Brain microvascular endothelial cell (primary cell): ENCODE measurements at regions not wholly inside any gene's neighbourhood (a gene's known extent, or its start where the extent isn't known, plus 50 kb on each side); places are given as distances from the start of the nearest gene placed in this dataset.
"Not testable (repeated sequence)": the region's sequence is repeated elsewhere in the genome, so short reads cannot be mapped to it uniquely, and the experiment has no call there.

ENCODE experiments used
- DNase-seq: peaks from one replicate; pipeline ENCODE4 v3.0.0-alpha.2; 2020
- H3K27ac ChIP-seq: fragments of 250-450 bp; sonication (Bioruptor Pico); 2 replicates; pipeline ENCODE4 v1.5.1; 2020; ENCODE audit warnings: mild to moderate bottlenecking, moderate library complexity
- H3K27me3 ChIP-seq: fragments of 250-450 bp; sonication (Bioruptor Pico); replicated peaks from 2 replicates; pipeline ENCODE4 v1.5.1; 2020; ENCODE audit warnings: mild to moderate bottlenecking
- H3K36me3 ChIP-seq: fragments of 250-450 bp; sonication (Bioruptor Pico); replicated peaks from 2 replicates; pipeline ENCODE4 v1.5.1; 2020; ENCODE audit warnings: mild to moderate bottlenecking
- H3K4me3 ChIP-seq: 2 replicates; pipeline ENCODE4 v1.5.1; 2011; ENCODE audit warnings: low read depth, mild to moderate bottlenecking, control low read depth, low read length, moderate library complexity
- in situ Hi-C: cut with HindIII; loops from 2 replicates; pipeline ENCODE4 v1.10.0; 2017; ENCODE audit warnings: low sequenced_read_pairs, low pct_ligation_motif_present
- TF ChIP-seq, protein P1 (sequence below): IDR thresholded peaks from 2 replicates; pipeline ENCODE4 v1.5.1; 2011; ENCODE audit warnings: low read depth, mild to moderate bottlenecking, moderate library complexity, low read length, control low read depth, inconsistent platforms; ENCODE audit errors: missing control alignments

DNA sequence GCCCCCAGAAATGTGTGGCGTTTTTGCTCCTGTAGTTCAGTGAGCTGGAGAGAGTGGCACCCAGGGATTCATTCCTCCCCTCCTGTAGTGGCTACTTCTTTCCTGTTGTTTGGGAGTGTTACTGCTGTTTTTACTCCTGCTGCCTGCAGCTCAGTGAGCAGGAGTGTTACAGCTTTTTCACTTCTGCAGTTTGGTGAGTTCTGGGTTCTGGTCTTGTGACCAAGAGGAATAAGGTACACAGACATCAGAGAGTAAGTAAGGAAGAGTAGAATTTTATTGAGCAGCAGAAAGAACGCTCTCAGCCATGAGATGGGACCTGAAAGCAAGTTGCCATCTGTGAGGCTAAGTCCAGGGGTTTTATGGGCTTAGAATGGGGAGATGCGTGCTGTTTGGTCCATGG lies 966.3 kb upstream of the CITED2 start:
- Histone ChIP-seq H3K27me3 (no peaks in the 10 kb centered on the region), H3K36me3 (no peaks in the 10 kb centered on the region), H3K4me3 (no peak overlapping the region), H3K27ac (no peak overlapping the region)
- DNase-seq, result no peak
- TF ChIP-seq, protein P1, sequence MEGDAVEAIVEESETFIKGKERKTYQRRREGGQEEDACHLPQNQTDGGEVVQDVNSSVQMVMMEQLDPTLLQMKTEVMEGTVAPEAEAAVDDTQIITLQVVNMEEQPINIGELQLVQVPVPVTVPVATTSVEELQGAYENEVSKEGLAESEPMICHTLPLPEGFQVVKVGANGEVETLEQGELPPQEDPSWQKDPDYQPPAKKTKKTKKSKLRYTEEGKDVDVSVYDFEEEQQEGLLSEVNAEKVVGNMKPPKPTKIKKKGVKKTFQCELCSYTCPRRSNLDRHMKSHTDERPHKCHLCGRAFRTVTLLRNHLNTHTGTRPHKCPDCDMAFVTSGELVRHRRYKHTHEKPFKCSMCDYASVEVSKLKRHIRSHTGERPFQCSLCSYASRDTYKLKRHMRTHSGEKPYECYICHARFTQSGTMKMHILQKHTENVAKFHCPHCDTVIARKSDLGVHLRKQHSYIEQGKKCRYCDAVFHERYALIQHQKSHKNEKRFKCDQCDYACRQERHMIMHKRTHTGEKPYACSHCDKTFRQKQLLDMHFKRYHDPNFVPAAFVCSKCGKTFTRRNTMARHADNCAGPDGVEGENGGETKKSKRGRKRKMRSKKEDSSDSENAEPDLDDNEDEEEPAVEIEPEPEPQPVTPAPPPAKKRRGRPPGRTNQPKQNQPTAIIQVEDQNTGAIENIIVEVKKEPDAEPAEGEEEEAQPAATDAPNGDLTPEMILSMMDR, result no peak
- in situ Hi-C loops, result no loop called here

DNA sequence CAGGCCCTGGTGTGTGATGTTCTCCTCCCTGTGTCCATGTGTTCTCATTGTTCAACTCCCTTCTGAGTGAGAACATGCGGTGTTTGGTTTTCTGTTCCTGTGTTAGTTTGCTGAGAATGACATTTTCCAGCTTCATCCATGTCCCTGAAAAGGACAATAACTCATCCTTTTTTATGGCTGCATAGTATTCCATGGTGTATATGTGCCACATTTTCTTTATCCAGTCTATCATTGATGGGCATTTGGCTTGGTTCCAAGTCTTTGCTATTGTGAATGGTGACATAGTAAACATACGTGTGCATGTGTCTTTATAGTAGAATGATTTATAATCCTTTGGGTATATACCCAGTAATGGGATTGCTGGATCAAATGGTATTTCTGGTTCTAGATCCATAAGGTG lies 964.6 kb upstream of the CITED2 start:
- H3K27me3 ChIP-seq, result not testable (repeated sequence)

DNA sequence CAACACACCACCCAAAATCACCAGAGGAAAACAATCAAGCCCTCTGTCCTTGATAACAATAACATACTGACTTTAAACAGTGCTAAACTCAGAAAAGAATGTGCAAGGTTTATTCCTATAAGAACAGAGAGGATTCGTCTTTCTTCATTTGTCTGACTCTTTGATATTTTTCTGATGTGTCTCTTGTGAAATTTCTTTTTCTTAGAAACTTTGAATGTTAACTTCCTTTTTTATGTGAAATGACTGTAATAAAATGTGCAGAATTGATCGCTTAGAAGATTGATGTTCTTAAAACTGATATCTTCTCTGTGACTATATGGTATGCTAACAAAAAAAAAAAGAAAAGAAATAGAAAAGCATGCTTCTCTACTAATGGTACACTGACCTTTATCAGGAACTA lies 947.4 kb upstream of the CITED2 start:
- in situ Hi-C loops, result no loop called here
- H3K4me3 ChIP-seq, result no peak overlapping the region
- no peak overlapping the region for H3K27ac ChIP-seq
- H3K36me3 ChIP-seq, result no peaks in the 10 kb centered on the region
- no peak for DNase-seq
- TF ChIP-seq, protein P1, result no peak
- no peaks in the 10 kb centered on the region for H3K27me3 ChIP-seq

More for the DNA sequence above, 964.6 kb upstream of the CITED2 start:
- H3K27ac ChIP-seq, H3K36me3 ChIP-seq, in situ Hi-C loops, DNase-seq, H3K4me3 ChIP-seq: not testable (repeated sequence)

DNA sequence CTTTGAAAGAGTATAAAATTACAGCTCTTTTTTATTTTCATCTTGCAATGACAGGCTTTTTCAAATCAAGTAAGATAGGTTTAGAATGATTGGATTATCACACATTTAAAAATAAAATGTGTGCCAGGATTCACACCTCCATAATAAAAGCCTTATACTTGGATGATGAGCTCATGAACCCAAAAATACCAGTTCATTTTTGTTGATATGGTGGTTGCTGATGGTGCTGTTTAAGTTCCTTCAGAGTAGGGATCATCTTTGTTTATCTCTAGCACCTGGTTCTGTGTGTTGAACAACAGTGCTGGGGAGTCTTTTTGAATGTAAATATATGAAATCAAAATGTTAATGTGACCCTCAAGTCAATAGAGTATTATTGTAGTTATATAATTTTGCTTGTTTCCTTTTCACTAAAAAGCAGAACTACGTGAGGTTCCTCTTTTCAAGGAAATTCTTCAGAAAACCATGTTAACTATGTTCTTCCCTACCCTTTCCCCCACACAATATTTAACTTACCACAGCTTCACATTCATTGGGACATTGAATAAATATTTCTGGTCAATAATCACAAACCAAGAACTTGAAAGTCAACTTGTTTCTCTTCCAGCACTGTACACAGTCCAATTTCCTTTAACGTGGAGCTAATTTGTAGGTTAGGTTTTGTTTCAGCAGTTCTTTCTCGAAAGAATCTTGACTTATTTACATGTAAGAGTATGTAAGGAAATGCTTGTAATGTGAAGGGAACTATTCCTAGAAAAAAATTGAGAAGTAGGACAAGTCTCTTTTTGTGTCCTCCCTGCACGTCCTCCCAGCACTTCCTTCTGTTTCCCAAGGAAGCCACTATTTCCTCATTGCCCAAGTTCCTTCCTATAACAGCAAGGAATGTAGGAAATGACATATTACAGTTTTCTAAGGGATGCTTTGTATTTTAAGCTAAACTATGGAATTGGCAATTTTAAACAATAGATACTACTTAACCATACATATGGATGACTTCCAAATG lies 945.9 kb upstream of the CITED2 start:
- no peak overlapping the region for H3K4me3 ChIP-seq
- H3K36me3 ChIP-seq, result no peaks in the 10 kb centered on the region
- in situ Hi-C loops, result no loop called here

GRCh38 chr6:140319209-140319608 lies 944.8 kb upstream of the CITED2 start:
- Histone ChIP-seq H3K27ac (peak overlapping the region; percentile 17), H3K27me3 (no peaks in the 10 kb centered on the region), H3K4me3 (no peak overlapping the region), H3K36me3 (no peaks in the 10 kb centered on the region)
- TF ChIP-seq, protein P1, result no peak
- in situ Hi-C loops, result no loop called here
- DNase-seq, result peak; percentile 12

More for the DNA sequence above, 945.9 kb upstream of the CITED2 start:
- H3K27me3 ChIP-seq, result no peaks in the 10 kb centered on the region
- no peak overlapping the region for H3K27ac ChIP-seq
- DNase-seq, result no peak
- TF ChIP-seq, protein P1, result no peak

DNA sequence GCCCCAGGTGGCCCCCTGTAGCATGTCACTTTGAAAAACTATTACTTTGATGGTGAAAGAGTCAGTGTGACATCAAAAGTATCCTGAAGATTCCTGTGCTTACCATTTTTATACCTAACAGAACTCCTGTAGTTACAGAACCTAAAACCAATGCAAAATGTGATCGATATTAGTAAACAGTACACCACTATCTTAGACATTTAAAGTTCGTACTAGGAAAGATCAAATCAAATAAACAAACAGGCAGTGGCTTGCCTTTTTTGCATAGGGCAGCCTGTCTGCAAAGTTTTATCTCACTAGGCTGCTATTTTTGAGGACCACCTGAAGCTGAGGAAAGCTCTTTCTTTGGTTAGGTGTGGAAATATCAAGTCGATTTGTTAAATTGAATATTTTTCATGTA lies 944.0 kb upstream of the CITED2 start:
- H3K36me3 ChIP-seq, result no peaks in the 10 kb centered on the region
- no peak for DNase-seq
- no peak overlapping the region for H3K4me3 ChIP-seq
- no peak overlapping the region for H3K27ac ChIP-seq
- H3K27me3 ChIP-seq, result no peaks in the 10 kb centered on the region
- TF ChIP-seq, protein P1, result no peak
- in situ Hi-C loops, result no loop called here
